HG02642 (cell line): ENCODE measurements at regions not wholly inside any gene's neighbourhood (a gene's known extent, or its start where the extent isn't known, plus 50 kb on each side); places are given as distances from the start of the nearest gene placed in this dataset.
"Not testable (repeated sequence)": the region's sequence is repeated elsewhere in the genome, so short reads cannot be mapped to it uniquely, and the experiment has no call there.

Experiments used
- ATAC-seq: cut with Tn5 transposase; IDR thresholded peaks from one replicate; pipeline ENCODE4 v1.9.1; 2021; ENCODE audit warnings: mild to moderate bottlenecking; ENCODE audit not compliant: unreplicated experiment, poor library complexity

DNA sequence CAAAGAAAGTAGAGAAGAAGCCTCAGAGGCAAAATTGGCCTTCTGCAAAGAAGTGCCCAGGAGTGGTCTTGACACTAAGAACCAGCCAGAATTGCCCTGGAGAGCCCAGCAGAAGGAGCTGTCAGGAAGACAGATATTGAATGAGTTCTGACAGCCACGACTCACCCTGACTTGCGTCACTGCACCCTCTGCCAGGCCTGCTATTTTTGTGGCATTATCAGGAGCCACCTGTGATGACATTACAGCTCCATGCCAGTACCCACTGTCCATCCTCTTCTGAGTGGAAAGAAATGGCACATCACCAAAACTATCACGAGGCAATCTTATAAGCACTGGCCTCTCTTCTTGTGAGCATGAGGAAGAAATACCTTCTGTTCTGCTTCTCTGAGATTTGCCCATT, 67.7 kb downstream of the SMIM20 start:
- no peak for ATAC-seq

DNA sequence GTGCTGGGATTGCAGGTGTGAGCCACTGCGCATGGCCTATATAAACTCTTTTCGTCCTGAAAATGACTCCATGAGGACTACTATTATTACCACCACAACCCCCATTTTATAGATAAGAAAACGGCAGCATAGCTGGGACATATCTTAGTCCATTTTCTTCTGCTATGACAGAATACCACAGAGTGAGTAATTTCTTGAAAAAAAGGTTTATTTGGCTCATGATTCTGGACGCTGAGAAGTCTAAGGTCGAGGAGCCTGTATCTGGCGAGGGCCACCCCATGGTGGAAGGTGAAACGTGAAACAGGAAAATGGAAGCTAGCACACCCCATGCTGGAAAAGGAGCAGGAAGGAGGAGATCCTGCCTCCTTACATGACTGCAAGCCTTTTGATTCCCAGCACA, 68.9 kb downstream of the SMIM20 start:
- ATAC-seq: no peak

DNA sequence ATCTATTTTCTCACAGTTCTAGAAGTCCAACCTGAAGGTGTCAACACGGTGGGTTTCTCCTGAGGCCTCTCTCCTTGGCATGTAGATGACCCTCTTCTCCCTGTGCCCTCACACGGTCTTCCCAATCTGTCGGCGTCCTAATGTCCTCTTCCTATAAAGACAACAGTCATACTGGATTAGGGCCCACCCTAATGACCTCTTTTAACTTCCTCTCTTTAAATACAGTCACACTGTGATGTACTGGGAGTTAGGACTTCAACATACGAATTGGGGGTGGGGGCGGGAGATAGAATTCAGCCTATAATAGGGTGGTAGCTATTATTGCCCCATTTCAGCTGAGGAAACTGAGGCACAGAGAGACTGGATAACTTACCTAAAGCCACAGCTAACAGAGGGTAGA, 70.2 kb downstream of the SMIM20 start:
- no peak for ATAC-seq

DNA sequence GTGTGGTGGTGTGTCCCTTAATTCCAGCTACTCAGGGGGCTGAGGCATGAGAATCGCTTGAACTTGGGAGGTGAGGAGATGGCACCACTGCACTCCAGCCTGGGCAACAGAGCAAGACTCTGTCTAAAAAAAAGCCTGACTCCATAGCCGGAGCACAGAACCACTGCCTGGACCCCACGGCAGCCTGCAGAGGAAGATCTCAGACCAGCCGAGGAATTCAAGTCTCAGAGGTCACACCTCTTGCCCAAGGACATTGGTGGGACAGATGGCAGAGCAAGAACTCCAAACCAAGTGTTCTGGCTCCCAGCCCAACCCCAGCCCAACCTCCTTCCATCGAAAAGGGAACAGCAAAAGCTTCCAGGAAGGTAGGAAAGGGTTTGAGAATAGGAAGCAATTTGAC, 70.8 kb downstream of the SMIM20 start:
- no peak for ATAC-seq

DNA sequence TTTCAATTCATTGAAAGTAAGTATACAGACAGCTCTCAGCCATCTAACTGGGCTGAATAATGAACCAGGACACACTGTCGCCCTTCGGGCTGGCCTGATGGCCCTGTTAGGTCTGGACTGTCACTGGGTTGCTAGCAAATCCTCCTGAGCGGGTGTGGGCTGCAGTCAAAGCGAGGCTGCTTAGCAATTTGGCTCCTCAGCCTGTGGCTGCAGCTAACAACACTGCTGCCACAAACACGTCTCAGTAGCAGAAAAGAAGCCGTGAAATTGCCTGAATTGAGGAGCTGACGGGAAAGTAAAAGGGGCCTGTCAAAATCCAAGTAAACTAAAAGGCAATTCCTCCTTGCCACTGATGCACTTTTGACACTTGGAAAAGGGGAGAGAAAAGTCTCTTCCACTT, 72.8 kb downstream of the SMIM20 start:
- ATAC-seq: no peak

DNA sequence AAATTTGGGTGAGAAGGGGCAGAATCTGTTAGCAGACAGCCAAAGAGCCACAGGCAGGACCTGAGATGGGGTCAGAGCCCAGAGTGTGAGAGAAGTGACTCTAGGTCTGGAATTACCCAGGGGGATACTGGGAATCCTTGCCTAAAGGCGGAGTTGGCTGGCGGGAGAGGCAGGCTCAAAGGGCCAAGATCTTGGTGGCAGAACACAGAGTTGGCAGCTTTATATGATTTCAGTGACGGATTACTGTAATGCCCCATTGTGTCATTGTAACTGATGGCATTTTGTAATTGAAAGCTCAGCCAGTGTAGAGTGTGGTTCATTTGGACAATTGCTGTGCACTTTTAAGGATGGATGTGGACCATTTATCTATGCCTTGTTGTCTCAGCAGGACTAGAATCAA, 77.3 kb downstream of the SMIM20 start:
- no peak for ATAC-seq

DNA sequence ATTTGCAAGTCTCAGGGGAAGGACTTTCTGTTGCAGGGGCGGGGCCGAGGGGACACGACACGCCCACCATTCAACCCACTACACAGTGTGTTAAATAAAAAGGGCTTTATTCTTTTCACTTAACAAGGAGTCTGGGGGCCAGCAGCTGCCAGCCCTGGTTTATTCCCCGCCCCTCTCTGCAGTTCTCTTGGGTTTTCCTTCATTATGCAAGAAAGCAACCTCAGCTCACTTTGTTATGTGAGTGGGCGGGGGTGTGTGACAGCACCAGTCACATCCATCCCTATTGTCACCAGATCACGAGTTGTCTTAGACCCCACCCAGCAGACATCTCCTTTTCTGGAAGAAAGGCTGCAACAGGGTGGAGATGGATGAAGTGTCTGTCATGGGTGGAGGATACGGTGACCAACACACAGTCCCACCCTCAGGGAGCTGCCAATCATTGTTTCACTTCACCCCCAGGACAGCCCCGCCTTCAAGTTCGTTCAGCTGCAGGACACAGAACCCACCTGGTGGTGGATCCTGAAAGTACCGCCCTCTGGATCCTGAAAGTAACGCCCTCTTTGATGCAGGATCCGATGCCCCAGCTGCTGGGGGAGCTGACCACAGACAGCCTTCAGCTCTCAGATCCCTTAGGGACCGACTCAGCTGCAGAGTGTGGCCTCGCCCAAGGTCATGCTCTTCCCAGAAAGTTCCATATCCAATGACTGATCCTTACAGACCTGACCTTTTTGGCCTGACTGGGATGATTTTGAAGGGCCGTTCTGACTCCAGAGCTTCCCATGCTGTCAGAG, 79.6 kb downstream of the SMIM20 start:
- ATAC-seq: peak; percentile 54

DNA sequence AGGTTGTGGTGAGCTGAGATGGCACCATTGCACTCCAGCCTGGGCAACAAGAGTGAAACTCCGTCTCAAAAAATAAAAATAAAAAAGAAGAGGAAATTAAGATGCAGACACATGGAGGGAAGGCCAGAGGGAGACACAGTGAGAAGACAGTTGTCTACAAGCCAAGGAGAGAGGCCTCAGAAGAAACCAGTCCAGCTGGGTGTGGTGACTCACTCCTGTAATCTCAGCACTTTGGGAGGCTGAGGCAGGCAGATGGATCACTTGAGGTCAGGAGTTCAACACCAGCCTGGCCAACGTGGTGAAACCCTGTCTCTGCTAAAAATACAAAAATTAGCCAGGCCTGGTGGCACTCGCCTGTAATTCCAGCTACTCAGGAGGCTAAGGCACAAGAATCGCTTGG, 80.6 kb downstream of the SMIM20 start:
- ATAC-seq: not testable (repeated sequence)

DNA sequence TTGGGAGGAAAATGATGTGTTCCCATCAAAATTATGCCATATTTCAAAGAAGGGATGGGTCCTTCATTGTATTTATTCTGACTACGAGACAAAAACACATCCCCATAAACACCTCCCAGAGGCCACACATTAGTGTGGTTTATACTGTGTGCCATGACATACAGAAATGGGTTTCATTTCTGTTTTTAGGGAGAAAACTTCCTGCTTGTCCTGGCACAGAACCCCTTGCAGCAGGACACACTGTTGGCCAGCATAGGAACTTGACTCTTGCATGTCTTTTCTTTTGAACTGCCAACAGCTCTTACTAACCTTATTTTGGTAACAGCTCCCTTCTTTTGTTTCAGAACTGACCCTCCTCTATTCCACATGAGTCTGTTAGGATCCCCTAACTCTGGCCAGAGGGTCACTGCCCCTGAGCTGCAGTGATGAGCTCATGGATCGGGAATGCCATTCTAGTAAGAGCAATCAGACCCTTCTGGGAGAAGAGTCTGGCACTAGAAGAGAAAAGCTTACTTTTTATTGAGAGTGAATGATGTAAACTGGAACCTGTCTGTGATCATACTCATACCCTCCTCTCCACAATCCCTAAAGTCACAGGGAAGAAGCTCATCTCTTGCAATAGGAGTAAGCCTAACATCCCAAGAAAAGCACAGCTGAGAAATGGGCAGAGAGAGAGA, 86.4 kb downstream of the SMIM20 start:
- ATAC-seq: no peak

DNA sequence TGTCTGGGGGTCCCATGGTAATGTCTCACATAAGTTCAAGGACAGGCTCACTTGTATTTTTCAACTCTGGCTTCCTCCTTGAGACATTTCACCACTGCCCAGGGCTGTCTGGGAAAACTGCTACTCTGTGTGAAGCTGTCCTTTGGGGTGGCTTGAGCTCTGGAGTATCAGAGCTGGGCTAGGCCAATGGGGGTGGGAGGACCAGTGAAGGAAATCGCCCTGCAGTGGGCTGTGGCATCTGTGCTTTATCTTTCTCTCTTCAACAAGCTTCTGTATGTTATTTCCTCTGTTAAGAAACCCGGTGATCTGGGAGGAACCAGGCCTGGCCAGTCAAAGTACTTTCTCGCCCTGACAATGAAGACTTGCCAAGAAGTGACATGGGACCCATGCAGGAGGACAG, 87.4 kb downstream of the SMIM20 start:
- ATAC-seq: no peak

DNA sequence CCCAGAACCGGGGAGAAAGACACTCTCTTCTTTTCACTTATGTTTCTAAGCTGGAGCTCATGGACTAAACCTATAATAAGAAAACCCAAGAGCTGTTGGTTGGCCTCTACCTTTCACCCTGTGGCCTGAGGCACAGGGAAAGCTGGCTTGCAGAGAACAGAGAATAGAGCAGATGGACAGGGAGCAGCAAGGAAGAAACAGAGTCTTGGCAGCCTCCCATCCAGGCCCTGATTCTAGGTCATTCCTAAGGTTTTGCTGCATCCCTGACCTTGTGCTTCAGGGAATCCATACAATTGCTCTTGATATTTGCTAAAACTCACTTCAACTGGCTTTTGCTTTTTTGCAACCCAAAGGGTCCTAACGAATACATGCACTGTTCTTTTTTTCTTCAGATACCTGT, 87.8 kb downstream of the SMIM20 start:
- no peak for ATAC-seq

DNA sequence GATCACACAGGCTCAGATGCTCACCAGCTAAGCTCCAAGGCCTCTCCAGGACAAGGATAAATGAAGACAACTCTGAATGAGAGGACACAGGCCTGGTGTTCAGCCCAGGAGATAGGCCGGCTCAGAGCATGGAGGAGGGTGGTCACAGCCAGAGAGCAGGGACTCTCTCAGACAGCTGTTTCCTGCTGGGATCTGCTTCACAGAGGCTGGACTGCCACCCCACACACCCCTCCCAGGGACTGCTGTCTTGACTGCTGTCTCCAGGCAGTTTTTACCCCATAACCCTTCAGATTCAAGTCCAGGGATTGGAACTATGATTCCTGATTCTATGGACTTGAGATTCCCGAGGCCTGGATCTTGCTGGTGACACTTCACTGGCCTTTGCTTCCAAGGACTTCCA, 89.0 kb downstream of the SMIM20 start:
- ATAC-seq: no peak

DNA sequence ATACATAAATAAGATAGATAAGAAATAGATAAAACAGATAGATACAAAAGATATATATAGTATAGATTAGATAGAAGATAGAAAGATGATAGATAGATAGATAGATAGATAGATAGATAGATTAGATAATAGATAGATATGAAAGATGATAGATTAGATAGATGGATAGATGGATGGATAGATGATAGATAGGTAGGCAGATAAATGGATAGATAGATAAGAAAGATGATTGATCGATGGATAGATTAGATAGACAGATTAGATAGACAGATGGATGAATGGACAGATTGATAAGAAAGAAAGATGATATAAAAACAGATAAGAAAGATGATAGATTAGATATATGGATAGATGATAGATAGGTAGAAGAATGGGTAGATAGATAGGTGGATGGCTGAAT, 90.3 kb downstream of the SMIM20 start:
- no peak for ATAC-seq

DNA sequence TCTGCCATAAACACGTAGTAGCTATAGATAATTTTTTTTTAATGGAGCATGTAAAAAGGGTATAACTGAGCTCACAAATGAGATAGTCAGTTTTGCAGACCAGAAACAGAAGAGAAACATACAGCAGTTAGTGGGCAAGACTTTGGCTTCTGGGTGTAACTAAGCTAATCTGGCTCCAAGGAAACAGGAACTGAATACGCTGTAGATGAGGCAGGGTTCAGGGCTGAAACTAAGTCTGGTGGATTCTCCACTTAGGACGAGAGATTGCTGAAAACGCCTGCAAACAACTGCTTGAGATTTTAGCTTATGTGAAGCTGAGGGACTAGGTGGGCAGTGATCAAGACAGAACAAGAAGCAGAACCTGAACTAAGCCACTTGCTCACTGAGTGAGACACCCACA, 91.7 kb downstream of the SMIM20 start:
- ATAC-seq: no peak

DNA sequence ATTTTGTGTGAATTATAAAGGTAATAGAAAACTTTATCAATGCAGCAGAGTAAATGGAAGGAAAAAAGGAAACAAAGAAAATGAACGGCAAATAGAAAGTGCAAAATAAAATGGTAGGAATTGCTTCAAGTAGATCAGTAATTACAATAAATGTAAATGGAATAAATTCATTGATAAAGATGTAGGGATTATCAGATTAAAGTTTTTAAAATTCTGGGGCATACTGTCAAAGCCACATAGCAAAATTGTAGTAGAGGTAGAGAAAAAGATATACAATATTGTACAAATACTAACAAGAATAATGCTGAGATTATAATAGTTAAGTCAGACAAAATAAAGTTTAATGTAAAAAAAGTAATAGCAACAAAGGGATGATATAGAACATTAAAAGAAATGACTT, 94.7 kb downstream of the SMIM20 start:
- no peak for ATAC-seq

DNA sequence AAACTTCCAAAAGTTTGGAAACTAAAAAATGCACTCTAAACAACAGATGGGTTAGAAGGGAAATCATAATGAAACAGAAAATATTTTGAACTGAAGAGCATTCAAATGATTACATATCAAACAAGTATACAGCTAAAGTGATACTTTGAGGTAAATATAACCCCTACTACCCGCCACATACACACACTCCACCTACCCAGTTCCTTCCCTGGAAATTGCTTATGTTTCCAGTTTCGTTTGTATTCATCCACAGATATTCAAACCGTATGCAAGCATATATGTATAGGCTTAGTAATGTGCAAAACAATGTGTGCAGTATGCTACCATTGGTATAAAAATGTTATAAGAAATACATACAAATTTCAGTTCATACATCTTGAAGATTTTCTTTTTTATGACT, 95.5 kb downstream of the SMIM20 start:
- no peak for ATAC-seq

DNA sequence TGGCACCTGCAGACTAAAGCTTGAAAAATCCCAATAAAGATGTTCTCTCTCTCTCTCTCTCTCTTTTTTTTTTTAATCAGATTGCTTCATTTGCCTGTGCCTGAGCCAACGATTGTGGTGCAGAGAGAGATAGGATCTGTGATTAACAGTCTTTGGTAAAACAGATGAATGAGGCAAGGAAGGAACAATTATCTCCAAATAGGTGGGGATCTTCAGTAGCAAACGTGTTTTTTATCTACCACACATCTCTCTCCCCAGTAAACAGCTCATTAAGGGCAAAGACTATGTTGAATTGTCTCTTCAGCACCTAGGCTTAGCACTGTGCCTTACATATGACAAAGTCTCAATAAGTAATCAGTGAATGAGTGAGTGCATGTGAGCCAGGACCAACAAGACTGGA, 96.3 kb downstream of the SMIM20 start:
- no peak for ATAC-seq

DNA sequence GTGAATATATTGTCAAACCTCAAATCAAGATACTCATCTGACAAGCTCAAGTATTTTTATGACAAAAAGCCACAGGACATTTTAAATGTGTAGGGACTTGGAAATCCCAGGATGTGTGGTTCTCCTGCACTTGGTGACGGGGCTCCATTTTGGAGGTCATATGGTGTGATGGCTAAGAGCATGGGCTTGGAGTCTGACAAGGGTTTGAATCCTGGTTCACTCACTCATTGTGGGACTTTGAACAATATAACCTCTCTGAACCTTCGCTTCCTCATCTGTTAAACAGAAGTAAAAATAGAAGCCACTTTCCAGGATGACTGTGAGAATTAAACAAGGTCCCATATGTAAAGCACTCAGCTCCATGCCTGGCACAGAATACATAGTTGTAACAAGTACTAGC, 99.6 kb downstream of the SMIM20 start:
- ATAC-seq: no peak

DNA sequence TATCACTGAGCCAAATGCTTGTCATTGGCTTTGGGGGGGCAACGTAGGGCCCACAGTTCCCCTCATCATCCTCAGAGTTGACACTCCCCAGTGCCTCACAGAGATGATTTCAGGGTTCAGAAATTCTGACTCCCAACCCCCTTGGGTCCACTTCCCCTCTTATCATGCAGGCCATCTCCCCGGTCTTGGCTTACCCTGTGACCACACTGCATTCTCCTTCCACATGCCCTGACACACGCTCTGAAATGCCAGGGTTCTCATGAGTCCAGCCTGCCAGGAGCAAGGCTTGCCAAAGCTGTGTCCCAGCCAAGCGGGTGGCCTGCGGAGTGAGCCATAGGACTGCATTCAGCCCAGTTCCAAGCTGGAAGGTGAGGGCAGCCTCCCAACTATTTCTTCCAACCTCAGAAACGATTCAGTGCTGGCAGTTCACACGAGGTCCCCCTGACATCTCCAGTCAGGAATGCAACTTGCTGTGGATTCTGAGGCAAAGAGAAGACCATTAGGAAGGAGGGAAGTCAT, 101.2 kb downstream of the SMIM20 start:
- no peak for ATAC-seq

DNA sequence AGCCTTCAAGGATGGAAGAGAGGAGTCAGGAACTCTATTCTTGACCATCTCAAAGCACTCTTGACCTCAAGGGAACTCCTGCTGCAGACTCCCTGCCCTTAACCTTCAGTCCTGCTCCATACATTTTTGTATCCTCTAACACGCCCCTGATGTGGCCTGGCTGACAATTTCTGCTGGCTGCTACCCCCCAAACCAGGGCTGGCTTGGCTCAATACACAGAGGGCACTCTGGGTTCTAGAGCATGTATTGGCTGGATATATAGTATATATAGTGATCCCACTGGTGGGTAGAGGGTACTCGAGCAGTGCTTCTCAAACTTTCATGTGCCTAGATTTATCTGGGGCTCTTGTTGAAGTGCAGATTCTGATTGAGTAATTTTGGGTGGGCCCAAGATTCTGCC, 101.9 kb downstream of the SMIM20 start:
- ATAC-seq: no peak

DNA sequence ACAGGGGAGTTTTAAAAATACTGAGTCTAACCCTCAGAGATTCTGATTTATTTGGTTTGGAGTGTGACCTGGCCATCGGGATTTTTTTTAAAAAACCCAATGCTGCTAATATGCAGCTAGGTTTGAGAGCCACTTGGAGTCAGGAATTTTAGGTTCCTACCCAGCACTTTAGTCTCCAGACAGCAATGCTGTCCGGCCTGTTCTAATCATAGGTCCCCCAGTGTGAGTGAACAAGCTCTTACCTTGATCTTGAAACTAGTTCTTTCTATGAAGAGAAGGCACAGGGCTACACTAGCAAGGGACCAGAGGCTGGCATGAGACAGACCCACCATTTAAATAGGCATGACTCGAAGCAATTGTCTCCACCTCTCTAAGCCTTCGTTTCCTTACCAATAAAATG, 103.5 kb downstream of the SMIM20 start:
- ATAC-seq: no peak
